IMR-90 (cell line): ENCODE measurements at regions not wholly inside any gene's neighbourhood (a gene's known extent, or its start where the extent isn't known, plus 50 kb on each side); places are given as distances from the start of the nearest gene placed in this dataset.

ENCODE experiments used
- ATAC-seq: fragments of 200-7000 bp; cut with Tn5 transposase; 2 replicates; pipeline ENCODE4 v1.9.1; 2020; ENCODE audit warnings: low read depth, mild to moderate bottlenecking, moderate library complexity
- BruUV-seq: library from RNA; stranded (reverse); fragments of 400-500 nt; replicated peaks from 2 replicates; lab custom pipeline; 2021; lab: Mats Ljungman, UMichigan
- CTCF ChIA-PET: fragments of 300-600 bp; formaldehyde crosslinking; extraction: SDS; loops from one replicate; lab custom pipeline; 2021; ENCODE audit warnings: antibody characterized with exemption; lab: Yijun Ruan, JAX
- POLR2A ChIA-PET: fragments of 300-600 bp; sonication (Branson Sonifier 250); formaldehyde crosslinking; loops from one replicate; lab custom pipeline; 2022; ENCODE audit warnings: antibody characterized with exemption; ENCODE audit not compliant: unreplicated experiment; lab: Charles Lee
- DNase-seq: peaks from one replicate; pipeline ENCODE4 v3.0.0; 2013
- H2AFZ ChIP-seq: replicated peaks from 2 replicates; pipeline ENCODE3; 2013; ENCODE audit warnings: low read length, mild to moderate bottlenecking; ENCODE audit not compliant: poor library complexity
- H2AK5ac ChIP-seq: 2 replicates; pipeline ENCODE4 v1.6.1; 2013; ENCODE audit warnings: low read depth, low read length, inconsistent platforms
- H2AK9ac ChIP-seq: replicated peaks from 2 replicates; pipeline ENCODE3; 2013; ENCODE audit warnings: mild to moderate bottlenecking, low read depth, low read length, moderate library complexity; ENCODE audit not compliant: poor library complexity
- H2BK120ac ChIP-seq: 2 replicates; pipeline ENCODE4 v1.6.1; 2013; ENCODE audit warnings: low read depth, low read length, inconsistent platforms
- H2BK15ac ChIP-seq: 3 replicates; pipeline ENCODE4 v1.6.1; 2013; ENCODE audit warnings: low read depth, low read length, inconsistent platforms
- H2BK20ac ChIP-seq: 2 replicates; pipeline ENCODE4 v1.6.1; 2013; ENCODE audit warnings: low read depth, mild to moderate bottlenecking, inconsistent platforms, low read length, moderate library complexity
- H2BK5ac ChIP-seq: 2 replicates; pipeline ENCODE4 v1.6.1; 2013; ENCODE audit warnings: mild to moderate bottlenecking, low read depth, low read length, inconsistent platforms; ENCODE audit not compliant: poor library complexity, severe bottlenecking
- H3K14ac ChIP-seq: replicated peaks from 2 replicates; pipeline ENCODE4 v1.6.1; 2013; ENCODE audit warnings: low read depth, low read length, inconsistent platforms
- H3K18ac ChIP-seq: 2 replicates; pipeline ENCODE4 v1.6.1; 2013; ENCODE audit warnings: low read depth, low read length, control low read depth
- H3K23ac ChIP-seq: 2 replicates; pipeline ENCODE4 v1.6.1; 2013; ENCODE audit warnings: low read depth, low read length, inconsistent platforms
- H3K27ac ChIP-seq: 2 replicates; pipeline ENCODE4 v1.5.1; 2013; ENCODE audit warnings: mild to moderate bottlenecking, control low read depth, low read length; ENCODE audit not compliant: insufficient read depth
- H3K27me3 ChIP-seq: 2 replicates; pipeline ENCODE4 v1.6.1; 2013; ENCODE audit warnings: low read length; ENCODE audit not compliant: control insufficient read depth, insufficient read depth
- H3K36me3 ChIP-seq: 2 replicates; pipeline ENCODE4 v1.6.1; 2013; ENCODE audit warnings: low read length, mixed read lengths; ENCODE audit not compliant: control insufficient read depth, insufficient read depth
- H3K4ac ChIP-seq: 2 replicates; pipeline ENCODE4 v1.6.1; 2013; ENCODE audit warnings: low read depth, low read length, inconsistent platforms
- H3K4me1 ChIP-seq: 2 replicates; pipeline ENCODE4 v1.6.1; 2013; ENCODE audit warnings: low read length, mixed read lengths; ENCODE audit not compliant: control insufficient read depth, insufficient read depth
- H3K4me2 ChIP-seq: 2 replicates; pipeline ENCODE4 v1.6.1; 2013; ENCODE audit warnings: low read depth, mild to moderate bottlenecking, control low read depth, low read length, moderate library complexity
- H3K4me3 ChIP-seq: 2 replicates; pipeline ENCODE4 v1.5.1; 2013; ENCODE audit warnings: low read depth, mild to moderate bottlenecking, control low read depth, low read length, moderate library complexity; ENCODE audit not compliant: insufficient read depth
- H3K56ac ChIP-seq: 2 replicates; pipeline ENCODE4 v1.6.1; 2013; ENCODE audit warnings: low read length, inconsistent platforms; ENCODE audit not compliant: insufficient read depth; ENCODE audit errors: extremely low read depth
- H3K79me1 ChIP-seq, 2 experiments: 2 replicates each; pipeline ENCODE4 v1.6.1; 2013; ENCODE audit warnings: low read length in 2 of 2, inconsistent platforms in 1 of 2, low read depth in 1 of 2
- H3K9ac ChIP-seq: 2 replicates; pipeline ENCODE4 v1.6.1; 2013; ENCODE audit warnings: low read depth, low read length, control low read depth
- H3K9me1 ChIP-seq: 2 replicates; pipeline ENCODE4 v1.6.1; 2013; ENCODE audit warnings: low read length, inconsistent platforms; ENCODE audit not compliant: insufficient read depth
- H3K9me3 ChIP-seq: 2 replicates; pipeline ENCODE4 v1.6.1; 2013; ENCODE audit warnings: low read length; ENCODE audit not compliant: control insufficient read depth, insufficient read depth
- H4K20me1 ChIP-seq: 2 replicates; pipeline ENCODE4 v1.6.1; 2013; ENCODE audit warnings: low read length, inconsistent platforms; ENCODE audit not compliant: insufficient read depth
- H4K5ac ChIP-seq: 2 replicates; pipeline ENCODE4 v1.6.1; 2013; ENCODE audit warnings: mild to moderate bottlenecking, low read depth, low read length, control low read depth
- H4K8ac ChIP-seq, 2 experiments: 2 replicates each; pipeline ENCODE4 v1.6.1; 2013; ENCODE audit warnings: low read depth in 2 of 2, low read length in 2 of 2, control low read depth in 1 of 2, inconsistent platforms in 1 of 2
- H4K91ac ChIP-seq: 2 replicates; pipeline ENCODE4 v1.6.1; 2013; ENCODE audit warnings: low read depth, low read length, inconsistent platforms; ENCODE audit not compliant: insufficient read depth
- BHLHE40 ChIP-seq: fragments of 150-350 bp; IDR thresholded peaks from 2 replicates; pipeline ENCODE4 v1.6.1; 2016; ENCODE audit warnings: mild to moderate bottlenecking, low read depth, low read length
- CHD1 ChIP-seq: IDR thresholded peaks from 2 replicates; pipeline ENCODE4 v1.6.1; 2012; ENCODE audit warnings: low read depth, low read length, improper control_type of control experiment
- ELK1 ChIP-seq: fragments of 150-350 bp; IDR thresholded peaks from 2 replicates; pipeline ENCODE4 v1.6.1; 2016; ENCODE audit warnings: low read depth, mild to moderate bottlenecking, low read length, moderate library complexity, borderline replicate concordance
- MAFK ChIP-seq: IDR thresholded peaks from 2 replicates; pipeline ENCODE4 v1.6.1; 2012; ENCODE audit warnings: low read depth, low read length, improper control_type of control experiment
- MAZ ChIP-seq: IDR thresholded peaks from 2 replicates; pipeline ENCODE4 v1.6.1; 2012; ENCODE audit warnings: low read depth, mild to moderate bottlenecking, low read length, improper control_type of control experiment, moderate library complexity, borderline replicate concordance
- NFE2L2 ChIP-seq: fragments of 150-350 bp; IDR thresholded peaks from 2 replicates; pipeline ENCODE4 v1.6.1; 2016; ENCODE audit warnings: low read depth, mild to moderate bottlenecking, low read length
- POLR2A ChIP-seq: IDR thresholded peaks from 2 replicates; pipeline ENCODE4 v1.6.1; 2012; ENCODE audit warnings: mild to moderate bottlenecking, low read depth, low read length
- RCOR1 ChIP-seq: IDR thresholded peaks from 2 replicates; pipeline ENCODE4 v1.6.1; 2012; ENCODE audit warnings: mild to moderate bottlenecking, low read length, improper control_type of control experiment; ENCODE audit not compliant: insufficient replicate concordance
- RFX5 ChIP-seq: IDR thresholded peaks from 2 replicates; pipeline ENCODE4 v1.8.0; 2012; ENCODE audit warnings: low read depth, mild to moderate bottlenecking, low read length, moderate library complexity
- USF2 ChIP-seq: fragments of 150-350 bp; IDR thresholded peaks from 2 replicates; pipeline ENCODE4 v1.6.1; 2017; ENCODE audit warnings: mild to moderate bottlenecking, antibody characterized with exemption, low read length, low read depth
- WGBS, 2 experiments: methylation state at CpG; one replicate each; pipeline versions ENCODE4 v1.1.5 to v1.1.7; 2013; ENCODE audit warnings: missing lambda C conversion rate in 2 of 2; ENCODE audit not compliant: insufficient read length in 1 of 2; ENCODE audit errors: extremely low coverage in 2 of 2; 5-methylcytosine and 5-hydroxymethylcytosine counted together
- dilution Hi-C: fragments of 300-500 bp; cut with HindIII; formaldehyde crosslinking; loops from one replicate; pipeline ENCODE4 v1.14.3; 2018; ENCODE audit warnings: low sequenced_read_pairs; ENCODE audit not compliant: unreplicated experiment
- in situ Hi-C: fragments of 300-500 bp; cut with MboI; formaldehyde crosslinking; loops from 3 replicates; pipeline ENCODE4 v1.14.3; 2019; ENCODE audit warnings: low sequenced_read_pairs, inconsistent platforms, mixed read lengths
- intact Hi-C: fragments of 100-400 bp; cut with micrococcal nuclease; formaldehyde crosslinking; loops from 2 replicates; pipeline ENCODE4 v1.10.0; 2022
- TF ChIP-seq, protein P1 (sequence below): conservative IDR thresholded peaks from 2 replicates; pipeline ENCODE4 v1.5.1; 2012; ENCODE audit warnings: mild to moderate bottlenecking, low read depth, low read length, improper control_type of control experiment

DNA sequence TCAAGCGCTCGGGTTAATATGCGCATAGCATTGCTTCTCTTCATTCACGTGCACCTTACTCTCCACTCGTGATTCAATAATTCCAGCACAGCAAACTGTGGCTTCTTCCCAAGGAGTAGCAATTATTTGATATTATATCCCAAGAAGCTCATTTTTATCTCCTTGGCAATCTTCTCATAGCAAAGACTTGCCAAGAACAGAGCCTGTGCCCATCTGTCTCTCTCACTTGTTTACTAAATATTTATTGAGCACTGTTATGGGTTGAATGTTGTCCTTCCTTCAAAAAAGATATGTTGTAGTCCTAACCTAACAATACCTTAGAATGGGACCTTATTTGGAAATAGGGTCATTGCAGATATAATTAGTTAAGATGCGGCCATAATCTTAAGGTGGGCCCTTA, 233.7 kb downstream of the TFCP2L1 start:
- H2BK120ac ChIP-seq, result no peak overlapping the region
- H3K14ac ChIP-seq, result no peak overlapping the region
- 0 out of 2 replicates have a peak, but pooled peaks cover 4% of the 10 kb centered on the region for H3K9me1 ChIP-seq
- ATAC-seq (no peak), DNase-seq (no peak)
- no peak overlapping the region for H2AFZ ChIP-seq
- no peak overlapping the region for H4K91ac ChIP-seq
- peaks cover 7% of the 10 kb centered on the region; the same call in 1 of the 2 replicates for H3K9me3 ChIP-seq
- H3K27ac ChIP-seq, result no peak overlapping the region
- no peaks in the 10 kb centered on the region for H3K4me1 ChIP-seq
- no peak for TF ChIP-seq POLR2A
- TF ChIP-seq MAFK, result no peak
- no peak for TF ChIP-seq CHD1
- TF ChIP-seq RFX5, result no peak
- TF ChIP-seq MAZ, result no peak
- TF ChIP-seq, protein P1, sequence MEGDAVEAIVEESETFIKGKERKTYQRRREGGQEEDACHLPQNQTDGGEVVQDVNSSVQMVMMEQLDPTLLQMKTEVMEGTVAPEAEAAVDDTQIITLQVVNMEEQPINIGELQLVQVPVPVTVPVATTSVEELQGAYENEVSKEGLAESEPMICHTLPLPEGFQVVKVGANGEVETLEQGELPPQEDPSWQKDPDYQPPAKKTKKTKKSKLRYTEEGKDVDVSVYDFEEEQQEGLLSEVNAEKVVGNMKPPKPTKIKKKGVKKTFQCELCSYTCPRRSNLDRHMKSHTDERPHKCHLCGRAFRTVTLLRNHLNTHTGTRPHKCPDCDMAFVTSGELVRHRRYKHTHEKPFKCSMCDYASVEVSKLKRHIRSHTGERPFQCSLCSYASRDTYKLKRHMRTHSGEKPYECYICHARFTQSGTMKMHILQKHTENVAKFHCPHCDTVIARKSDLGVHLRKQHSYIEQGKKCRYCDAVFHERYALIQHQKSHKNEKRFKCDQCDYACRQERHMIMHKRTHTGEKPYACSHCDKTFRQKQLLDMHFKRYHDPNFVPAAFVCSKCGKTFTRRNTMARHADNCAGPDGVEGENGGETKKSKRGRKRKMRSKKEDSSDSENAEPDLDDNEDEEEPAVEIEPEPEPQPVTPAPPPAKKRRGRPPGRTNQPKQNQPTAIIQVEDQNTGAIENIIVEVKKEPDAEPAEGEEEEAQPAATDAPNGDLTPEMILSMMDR, result no peak
- TF ChIP-seq RCOR1, result no peak
- no peak for TF ChIP-seq NFE2L2
- no peak for TF ChIP-seq USF2
- no peak for TF ChIP-seq ELK1
- no peak for TF ChIP-seq BHLHE40
- intact Hi-C loops (no loop called here), in situ Hi-C loops (no loop called here), dilution Hi-C loops (no loop called here)
- no TSS peak for BruUV-seq
- ChIA-PET POLR2A (no interaction called here), CTCF (no interaction called here)
- H3K36me3 ChIP-seq, result no peaks in the 10 kb centered on the region
- H4K20me1 ChIP-seq, result no peaks in the 10 kb centered on the region
- H3K79me1 ChIP-seq, result no peaks in the 10 kb centered on the region
- no peak overlapping the region for H2BK5ac ChIP-seq
- no peak overlapping the region for H4K5ac ChIP-seq
- H2AK9ac ChIP-seq, result no peak overlapping the region
- no peak overlapping the region for H3K4ac ChIP-seq
- H3K56ac ChIP-seq, result no peak overlapping the region
- H3K9ac ChIP-seq, result no peak overlapping the region
- H2BK20ac ChIP-seq, result no peak overlapping the region
- H2BK15ac ChIP-seq, result no peak overlapping the region
- peaks cover 72% of the 10 kb centered on the region for H3K27me3 ChIP-seq
- H3K18ac ChIP-seq, result no peak overlapping the region
- no peak overlapping the region for H3K4me3 ChIP-seq
- H3K4me2 ChIP-seq, result no peak overlapping the region
- H3K23ac ChIP-seq, result no peak overlapping the region
- no CpG with 5 or more reads among the region's 6 CpGs for WGBS, 2 experiments
- H2AK5ac ChIP-seq, result no peak overlapping the region
- no peak overlapping the region for H4K8ac ChIP-seq
